IPS DF 19.7 (cell line): ENCODE measurements at regions not wholly inside any gene's neighbourhood (a gene's known extent, or its start where the extent isn't known, plus 50 kb on each side); places are given as distances from the start of the nearest gene placed in this dataset.
"Not testable (repeated sequence)": the region's sequence is repeated elsewhere in the genome, so short reads cannot be mapped to it uniquely, and the experiment has no call there.

ENCODE experiments used
- DNase-seq: peaks from one replicate; pipeline ENCODE4 v3.0.0-alpha.2; 2013; ENCODE audit warnings: low read depth, low spot score

- not testable (repeated sequence) for DNase-seq
Measured at GRCh38 chr17:71813861-71814260, 307.0 kb upstream of the SOX9 start.

DNA sequence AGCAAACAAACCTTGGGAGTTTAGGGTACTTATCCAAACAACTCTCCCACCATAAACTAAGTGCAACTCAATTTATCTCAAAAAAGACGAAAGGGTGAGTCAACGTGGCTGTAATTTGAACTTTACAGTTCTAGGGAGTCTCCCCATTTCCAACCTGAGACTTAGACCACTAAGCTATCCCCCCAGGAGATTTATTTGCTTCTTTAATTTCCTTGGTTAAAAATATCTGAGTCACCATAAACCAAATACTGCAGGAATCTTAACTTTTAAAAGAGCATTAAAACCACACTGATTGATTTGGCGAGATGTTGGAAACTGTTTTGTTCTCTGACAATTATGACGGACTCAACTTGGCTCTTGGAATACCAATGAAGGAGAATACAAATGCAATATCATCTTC, 299.3 kb upstream of the SOX9 start:
- no peak for DNase-seq

DNA sequence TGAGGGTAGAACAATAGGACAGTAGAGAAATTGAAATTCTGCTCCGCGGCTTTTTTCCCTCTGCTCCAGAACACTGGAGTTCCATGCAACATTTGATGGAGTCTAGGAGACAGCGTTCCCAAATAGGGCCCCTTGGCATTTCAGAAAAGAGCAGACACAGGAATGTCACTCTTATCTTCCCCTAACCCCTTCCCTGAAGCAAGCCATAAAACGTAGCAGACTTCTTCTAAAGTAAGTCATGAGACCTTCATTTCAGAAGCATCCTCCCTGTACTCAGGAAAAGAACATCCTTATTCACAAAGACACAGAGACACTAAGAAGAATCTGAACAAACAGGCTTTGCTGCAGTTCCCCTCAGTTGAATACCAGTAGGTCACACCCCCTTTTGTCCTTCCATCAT, 296.1 kb upstream of the SOX9 start:
- no peak for DNase-seq

- no peak for DNase-seq
Measured at GRCh38 chr17:71825687-71826086, 295.1 kb upstream of the SOX9 start.

DNA sequence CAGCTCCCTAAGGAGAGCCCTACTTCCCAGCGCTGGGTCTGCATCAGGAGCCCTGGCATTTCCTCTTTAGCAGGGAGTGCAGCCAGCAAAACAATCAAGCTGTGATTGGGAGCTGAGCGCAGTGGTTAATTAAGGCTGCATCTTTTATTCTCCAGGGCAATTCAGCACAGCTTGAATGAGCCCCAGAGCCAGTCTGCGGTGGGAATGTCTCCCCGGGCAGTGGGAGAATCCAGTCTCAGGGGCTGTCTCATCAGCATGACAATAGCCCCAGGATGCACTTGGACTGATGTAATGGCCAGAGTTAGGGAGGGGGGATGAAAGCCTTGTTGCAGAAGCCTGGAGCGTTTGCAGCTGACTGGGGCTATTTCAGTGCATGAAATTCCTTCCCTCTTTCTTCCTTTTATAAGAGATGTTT, 292.6 kb upstream of the SOX9 start:
- peak; percentile 98 for DNase-seq

DNA sequence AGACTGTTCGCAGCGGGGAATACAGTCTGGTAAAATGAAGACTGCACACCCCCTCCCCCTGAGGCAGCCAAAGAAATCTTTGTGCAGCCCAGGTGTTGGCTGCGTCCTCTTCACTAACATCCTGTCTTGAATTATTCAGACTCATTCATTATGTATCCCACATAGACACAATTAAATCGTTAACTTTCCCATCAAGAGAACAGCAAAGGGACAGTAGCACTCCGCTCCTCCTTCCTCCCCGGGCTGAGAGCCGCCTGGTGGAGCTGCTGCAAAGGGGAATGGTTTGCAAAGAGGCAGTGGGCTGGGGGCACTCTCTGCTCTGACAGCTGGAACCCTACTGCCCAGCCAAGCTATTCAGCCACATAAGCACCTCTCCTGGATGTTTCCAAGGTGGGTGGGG, 290.0 kb upstream of the SOX9 start:
- no peak for DNase-seq

DNA sequence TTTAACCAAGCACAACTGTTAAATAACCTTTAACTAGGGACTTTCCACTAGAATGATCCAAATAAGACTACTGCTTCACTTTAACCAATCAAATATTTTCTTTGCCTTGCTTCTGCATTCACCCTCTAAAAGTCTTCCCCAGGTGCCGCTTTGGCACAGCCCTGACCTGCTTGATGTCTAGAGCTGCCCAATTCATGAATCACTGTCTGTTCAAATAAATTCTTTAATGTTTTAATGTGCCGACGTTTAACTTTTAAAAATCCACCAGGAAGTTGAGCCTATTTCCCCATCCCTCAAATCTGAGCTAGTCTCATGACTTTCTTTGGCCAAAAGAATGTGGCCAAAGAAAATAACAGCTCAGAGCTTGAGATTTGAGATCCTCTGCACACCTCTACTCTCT, 277.8 kb upstream of the SOX9 start:
- no peak for DNase-seq

DNA sequence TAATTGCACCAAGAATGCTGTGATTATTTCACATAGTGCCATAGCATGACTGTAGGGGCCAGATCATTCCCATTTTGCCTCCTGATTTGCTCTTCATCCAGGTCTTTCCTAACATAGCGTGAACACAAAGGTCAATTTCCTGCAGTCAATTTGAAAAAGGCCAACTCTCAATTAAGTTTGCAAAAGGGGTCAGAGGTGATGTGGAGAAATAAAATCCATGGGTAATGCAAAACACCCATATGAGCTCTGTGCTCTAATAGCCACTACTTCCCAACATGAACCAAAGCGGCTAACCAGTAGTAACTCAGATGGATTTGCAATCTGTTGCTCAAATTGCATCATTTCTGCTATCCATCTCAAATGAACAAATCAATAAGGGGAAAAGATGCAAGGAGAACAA, 275.5 kb upstream of the SOX9 start:
- no peak for DNase-seq

GRCh38 chr17:71846561-71847110, 274.2 kb upstream of the SOX9 start:
- DNase-seq: no peak

GRCh38 chr17:71849783-71850768, 270.7 kb upstream of the SOX9 start:
- DNase-seq: no peak

DNA sequence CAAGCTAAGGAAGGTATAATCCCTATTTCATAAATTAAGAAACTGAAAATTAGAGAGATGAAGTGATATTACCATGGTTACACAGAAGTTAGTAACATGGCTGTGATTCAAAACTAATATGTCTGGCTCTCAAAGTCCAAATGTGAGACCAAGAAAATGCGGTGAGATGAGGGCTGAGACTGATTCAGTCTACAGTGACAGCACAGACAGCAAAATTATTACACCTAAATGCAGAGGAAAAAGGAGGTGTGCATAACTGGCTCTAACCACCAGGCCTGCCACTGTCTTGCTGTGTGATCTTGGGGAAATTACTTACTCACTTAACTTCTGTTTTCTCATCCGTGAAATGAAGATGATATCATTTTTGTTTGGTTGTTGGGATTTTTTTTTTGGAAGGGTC, 270.0 kb upstream of the SOX9 start:
- no peak for DNase-seq

GRCh38 chr17:71855010-71855409, 265.8 kb upstream of the SOX9 start:
- no peak for DNase-seq

- no peak for DNase-seq
Measured at GRCh38 chr17:71864755-71865154, 256.1 kb upstream of the SOX9 start.

DNA sequence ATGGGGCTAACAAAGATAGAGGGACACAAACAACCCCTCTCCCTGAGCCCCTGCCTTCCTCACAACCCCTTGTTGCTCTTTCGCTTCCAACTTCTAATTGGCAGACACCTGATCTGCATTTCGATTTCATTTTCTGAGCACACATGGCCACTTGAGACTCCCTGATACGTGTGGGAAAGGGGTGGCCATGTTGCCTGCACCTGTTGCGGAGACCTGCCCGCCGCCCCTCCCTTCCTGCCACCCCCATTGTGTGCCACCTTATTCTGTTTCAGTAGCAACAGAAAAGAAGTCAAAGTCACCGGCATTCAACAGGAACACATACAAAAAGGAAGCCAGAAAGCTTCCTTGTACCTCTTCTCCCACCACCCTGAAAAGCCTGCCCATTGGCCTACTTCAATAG, 254.7 kb upstream of the SOX9 start:
- DNase-seq: no peak

GRCh38 chr17:71869293-71869692, 251.5 kb upstream of the SOX9 start:
- no peak for DNase-seq

DNA sequence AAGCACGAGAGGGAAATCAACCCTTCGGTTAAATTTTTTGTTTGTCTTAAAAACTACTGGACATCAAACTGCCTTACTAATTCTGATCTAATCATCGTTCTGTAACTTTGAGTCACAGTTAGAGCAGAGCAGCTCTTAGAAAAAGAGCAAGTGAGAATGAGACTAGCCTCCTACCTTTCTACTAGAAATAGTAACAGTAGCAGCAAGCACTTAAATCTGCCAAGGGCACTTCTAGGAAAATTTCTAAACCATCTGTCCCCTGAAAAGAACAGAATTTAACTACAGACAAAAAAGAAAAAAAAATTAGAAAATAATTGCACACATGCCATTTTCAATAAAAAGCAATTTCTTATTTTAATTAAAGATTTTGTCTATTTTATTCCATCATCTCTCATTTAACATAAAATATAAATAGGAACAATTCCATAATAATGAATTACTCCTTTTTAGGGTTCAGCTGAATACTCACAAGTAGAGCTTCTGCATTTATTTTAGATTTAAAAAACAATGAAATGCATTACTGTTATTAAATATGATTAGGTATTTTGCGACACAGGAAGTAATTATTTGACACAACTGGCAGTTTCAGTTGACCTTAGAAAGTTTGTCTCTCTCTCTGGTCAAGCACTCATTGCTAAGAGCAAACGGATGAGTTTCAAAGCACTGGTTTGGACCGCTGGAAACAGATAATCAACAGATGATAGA, 250.8 kb upstream of the SOX9 start:
- no peak for DNase-seq

DNA sequence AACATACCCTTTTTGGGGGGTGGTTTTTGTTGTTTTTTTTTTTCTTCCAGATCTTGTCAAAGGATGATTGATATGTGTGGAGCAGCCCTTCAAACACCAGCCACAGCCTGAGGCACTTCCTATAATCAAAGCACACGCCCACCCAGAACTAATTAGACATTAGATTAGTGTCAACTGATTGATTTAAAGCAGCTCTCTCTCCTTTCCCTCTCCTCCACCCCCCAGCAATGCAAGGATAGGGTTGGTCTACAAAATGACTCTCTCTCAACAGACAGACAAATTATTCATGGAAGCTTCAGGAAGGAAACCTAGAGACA, 250.3 kb upstream of the SOX9 start:
- DNase-seq: no peak

- no peak for DNase-seq
Measured at GRCh38 chr17:71872843-71873485, 247.9 kb upstream of the SOX9 start.

GRCh38 chr17:71874773-71875172, 246.0 kb upstream of the SOX9 start:
- not testable (repeated sequence) for DNase-seq

DNA sequence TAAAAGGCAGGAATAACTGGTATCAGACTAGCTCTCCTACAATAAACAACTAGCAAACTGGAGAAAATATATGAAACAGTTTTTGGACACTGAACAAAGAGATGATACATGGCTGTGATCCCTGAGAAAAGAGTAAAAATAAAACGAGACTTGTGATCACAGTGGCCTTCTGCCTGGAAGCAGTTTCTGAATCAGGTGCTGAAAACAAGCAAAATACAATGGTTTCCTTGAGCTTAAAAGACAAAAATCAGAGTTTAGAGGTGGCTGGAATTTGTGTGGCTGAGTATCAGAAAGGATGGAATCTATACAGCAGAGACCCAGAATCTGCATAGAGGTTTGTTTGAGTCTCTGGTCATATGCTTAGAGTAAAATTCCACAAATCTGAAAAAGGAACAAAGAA, 242.5 kb upstream of the SOX9 start:
- DNase-seq: no peak

DNA sequence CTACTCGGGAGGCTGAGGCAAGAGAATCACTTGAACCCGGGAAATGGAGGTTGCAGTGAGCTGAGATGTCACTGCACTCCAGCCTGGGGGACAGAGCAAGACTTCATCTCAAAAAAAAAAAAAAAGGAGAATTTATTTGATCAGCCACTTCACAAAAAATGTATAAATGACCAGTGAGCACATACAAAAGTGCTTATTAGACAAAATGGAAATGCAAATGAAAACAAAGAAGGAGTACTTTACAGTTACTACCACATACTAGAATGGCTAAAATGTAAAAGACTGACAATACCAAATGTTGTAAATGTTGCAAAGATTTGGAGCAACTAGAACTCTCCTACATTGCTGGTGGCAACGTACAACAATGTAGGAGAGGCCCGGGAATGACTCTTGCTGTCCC, 241.8 kb upstream of the SOX9 start:
- no peak for DNase-seq

DNA sequence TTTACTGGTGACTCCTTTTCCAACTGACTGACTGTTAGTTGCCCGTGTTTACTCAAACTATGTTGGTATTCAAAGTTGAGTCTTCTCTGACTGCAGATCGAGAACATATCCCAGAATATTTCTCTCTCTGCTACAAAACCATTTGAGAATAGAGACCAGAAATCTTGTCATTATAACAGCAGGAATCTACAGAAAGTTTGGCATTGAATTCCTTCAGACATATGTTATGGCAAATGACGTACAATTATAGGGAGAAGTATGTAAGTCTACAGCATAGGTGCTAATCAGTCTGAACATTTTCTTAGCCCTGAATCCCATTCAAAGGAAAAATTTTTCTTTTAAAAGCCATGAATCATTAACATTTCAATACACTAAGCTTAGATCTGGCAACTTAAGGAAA, 239.8 kb upstream of the SOX9 start:
- no peak for DNase-seq
